Loucy (cell line): ENCODE measurements at regions not wholly inside any gene's neighbourhood (a gene's known extent, or its start where the extent isn't known, plus 50 kb on each side); places are given as distances from the start of the nearest gene placed in this dataset.

Experiments
- CTCF ChIP-seq: fragments of 200-600 bp; sonication (generic); conservative IDR thresholded peaks from 2 replicates; pipeline ENCODE4 v1.5.1; 2014; ENCODE audit warnings: mild to moderate bottlenecking, antibody characterized with exemption, low read length
- EZH2phosphoT487 ChIP-seq: fragments of 200-600 bp; IDR thresholded peaks from 2 replicates; pipeline ENCODE4 v1.6.1; 2018; ENCODE audit warnings: antibody characterized with exemption, mild to moderate bottlenecking, moderate library complexity, borderline replicate concordance

- TF ChIP-seq CTCF = no peak
- no peak for TF ChIP-seq EZH2phosphoT487
These were observed 476.9 kb downstream of the MMUT start for GRCh38 chr6:48986105-48986504.
